Activated CD4-positive, alpha-beta T cell treated with anti-CD3 and anti-CD28 coated beads, Interleukin-2, amount 50 U/mL, for 4 hours (primary cell): ENCODE measurements at regions not wholly inside any gene's neighbourhood (a gene's known extent, or its start where the extent isn't known, plus 50 kb on each side); places are given as distances from the start of the nearest gene placed in this dataset.

Experiments used
- DNase-seq, 2 experiments: peaks; one replicate each; pipeline ENCODE4 v3.0.0-alpha.2; 2020

DNA sequence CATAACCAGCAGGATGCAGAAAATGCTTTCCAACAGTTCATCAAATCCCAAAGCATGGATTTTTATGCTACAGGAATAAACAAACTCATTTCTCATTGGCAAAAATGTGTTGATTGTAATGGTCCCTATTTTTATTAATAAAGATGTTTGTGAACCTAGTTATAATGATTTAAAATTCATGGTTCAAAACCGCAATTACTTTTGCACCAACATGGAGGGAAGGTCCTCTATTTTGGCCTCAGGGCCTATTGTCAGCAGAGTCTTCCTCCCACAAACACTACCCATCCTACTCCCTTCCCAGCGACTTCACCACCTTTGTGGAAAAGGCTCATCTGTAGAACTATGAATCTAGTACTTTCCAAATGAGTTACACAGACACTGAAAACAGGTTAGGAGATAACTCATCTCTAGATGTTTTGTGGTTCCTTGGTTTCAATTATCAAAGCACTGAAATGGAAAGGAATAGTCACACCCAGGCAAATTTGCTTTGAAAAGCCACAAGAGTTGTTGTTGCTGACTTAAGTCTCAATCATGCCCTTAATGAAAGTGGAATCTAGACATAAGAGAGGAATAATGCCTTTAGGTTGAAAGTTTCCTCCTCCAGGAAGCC lies 59.4 kb upstream of the FRMD4A start:
- DNase-seq: no peak

DNA sequence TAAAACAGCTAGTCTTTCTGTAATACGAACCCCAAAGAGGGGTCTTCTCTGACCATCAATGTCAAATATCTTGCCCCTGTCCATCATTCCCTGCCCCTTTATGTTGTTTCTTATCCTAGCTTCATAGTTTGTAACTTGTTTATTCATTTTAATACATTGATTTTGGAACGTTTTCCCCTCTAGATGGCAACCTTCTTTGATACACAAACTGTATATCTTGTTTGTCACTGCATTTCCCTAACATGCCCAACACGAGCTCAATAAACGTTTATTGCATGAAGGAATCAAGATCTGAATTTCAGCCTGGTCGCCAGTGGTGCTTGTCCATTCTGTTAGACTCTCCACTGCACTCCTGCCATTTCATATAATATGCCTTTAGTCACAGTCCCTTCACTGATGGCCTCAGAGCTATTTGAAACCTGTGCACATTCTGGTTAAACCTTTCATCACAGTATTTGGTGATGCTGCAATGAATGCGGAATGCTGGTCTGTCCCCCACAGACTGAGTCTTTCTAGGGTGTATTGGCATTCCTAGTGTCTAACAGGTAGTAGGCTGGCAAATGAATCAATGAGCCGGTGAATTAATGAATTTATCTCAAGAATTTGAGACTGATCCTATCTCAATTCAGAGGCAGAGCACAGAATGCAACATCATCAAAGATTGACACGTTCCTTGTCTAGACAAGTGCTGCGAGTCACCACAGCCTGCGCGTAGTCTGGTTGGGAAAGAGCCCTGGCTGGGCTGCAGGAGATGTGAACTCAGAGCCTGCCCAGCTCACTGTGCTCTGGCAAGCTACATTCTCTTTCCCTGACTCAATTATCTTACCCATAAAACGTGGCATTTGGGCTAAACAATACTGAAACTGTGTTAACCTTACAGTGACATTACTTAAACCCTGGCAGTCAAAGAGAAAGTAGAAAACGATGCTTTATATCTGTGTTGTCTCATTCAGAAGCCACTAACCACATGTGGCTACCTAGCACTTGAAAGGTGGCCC lies 55.2 kb upstream of the FRMD4A start:
- DNase-seq: peak; percentile 33 to 34

DNA sequence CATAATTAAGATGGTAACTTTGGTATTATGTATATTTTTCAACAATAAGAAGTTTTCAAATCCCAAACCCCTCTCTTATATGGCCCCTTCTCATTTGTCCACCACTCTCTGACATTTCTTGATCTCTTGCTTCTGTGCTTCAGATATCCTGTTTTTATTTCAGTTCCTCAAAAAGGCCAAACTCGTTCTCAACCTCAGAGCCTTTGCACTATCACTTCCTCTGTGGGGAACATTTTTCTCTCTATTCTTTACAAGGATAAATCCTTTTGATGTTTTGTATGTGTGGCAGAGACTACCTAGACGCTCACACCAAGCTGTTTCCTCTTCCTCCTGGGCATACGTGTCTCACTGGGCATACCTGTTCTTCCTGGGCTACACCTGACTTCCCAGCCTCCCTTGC lies 54.2 kb upstream of the FRMD4A start:
- no peak for DNase-seq

DNA sequence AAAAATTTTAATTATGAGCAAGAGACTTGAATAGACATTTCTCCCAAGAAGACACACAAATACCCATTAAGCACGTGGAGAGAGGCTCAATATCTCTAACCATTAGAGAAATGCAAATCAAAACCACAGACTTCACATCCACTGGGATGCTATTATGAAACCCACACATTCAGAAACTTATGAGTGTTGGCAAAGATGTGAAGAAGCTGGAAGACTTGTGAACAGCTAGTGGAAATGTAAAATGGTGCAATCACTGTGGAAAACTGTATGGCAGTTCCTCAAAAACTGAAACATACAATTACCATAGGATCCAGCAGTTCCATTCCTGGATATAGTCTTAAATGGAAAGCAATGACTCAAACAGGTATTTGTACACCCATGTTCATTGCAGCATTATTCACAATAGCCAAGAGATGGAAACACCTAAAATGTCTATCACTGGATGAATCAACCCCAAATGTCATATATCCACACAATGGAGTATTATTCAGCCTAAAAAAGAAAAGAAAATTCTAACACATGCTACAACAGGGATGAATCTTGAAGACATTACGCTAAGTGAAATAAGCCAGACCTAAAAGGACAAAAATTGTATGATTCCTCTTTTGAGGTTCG lies 53.5 kb upstream of the FRMD4A start:
- DNase-seq: no peak

- DNase-seq: no peak
Observed at GRCh38 chr10:14383266-14383665, 52.5 kb upstream of the FRMD4A start.

DNA sequence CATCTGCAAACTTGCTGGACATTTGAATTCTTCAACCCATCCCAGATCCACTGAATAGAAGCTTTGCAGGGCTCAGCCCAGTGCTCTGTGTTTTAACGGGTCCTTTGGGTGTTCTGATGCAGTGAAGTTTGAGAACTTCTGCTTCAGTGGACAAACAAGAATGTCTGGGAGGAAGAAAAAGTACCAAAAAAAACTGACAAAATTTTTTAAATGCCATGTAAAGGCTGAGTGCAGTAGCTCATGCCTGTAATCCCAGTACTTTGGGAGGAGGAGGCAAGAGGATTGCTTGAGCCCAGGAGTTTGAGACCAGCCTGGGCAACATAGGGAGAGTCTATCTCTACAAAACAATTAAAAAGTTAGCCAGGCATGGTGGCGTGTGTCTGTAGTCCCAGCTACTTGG lies 51.8 kb upstream of the FRMD4A start:
- DNase-seq: no peak

DNA sequence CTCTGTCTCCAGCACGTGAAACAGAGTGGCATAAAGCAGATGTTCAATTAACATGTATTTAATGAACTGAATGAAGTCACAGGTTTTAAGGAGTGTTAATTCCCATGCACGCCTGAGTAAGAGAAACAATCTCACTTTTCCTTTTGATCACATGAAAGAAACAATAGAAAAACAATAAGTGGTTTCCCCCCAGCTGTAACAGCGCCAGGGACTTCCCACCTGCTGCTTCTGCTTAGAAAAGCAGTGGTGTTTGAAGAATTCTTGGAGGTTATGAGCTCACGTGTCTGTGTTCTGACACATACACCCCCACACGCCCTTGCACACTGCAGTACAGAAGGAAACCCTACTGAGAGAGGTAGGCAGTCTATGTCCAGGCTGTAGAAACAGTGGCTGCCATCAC lies 51.3 kb upstream of the FRMD4A start:
- DNase-seq: peak; percentile 56 to 57

- DNase-seq: no peak
Observed at GRCh38 chr10:14381475-14381874, 50.8 kb upstream of the FRMD4A start.

- no peak for DNase-seq
Observed at GRCh38 chr10:14380746-14381145, 50.0 kb upstream of the FRMD4A start.
